ENCODE measurements at regions not wholly inside any gene's neighbourhood (a gene's known extent, or its start where the extent isn't known, plus 50 kb on each side); places are given as distances from the start of the nearest gene placed in this dataset.

DNA sequence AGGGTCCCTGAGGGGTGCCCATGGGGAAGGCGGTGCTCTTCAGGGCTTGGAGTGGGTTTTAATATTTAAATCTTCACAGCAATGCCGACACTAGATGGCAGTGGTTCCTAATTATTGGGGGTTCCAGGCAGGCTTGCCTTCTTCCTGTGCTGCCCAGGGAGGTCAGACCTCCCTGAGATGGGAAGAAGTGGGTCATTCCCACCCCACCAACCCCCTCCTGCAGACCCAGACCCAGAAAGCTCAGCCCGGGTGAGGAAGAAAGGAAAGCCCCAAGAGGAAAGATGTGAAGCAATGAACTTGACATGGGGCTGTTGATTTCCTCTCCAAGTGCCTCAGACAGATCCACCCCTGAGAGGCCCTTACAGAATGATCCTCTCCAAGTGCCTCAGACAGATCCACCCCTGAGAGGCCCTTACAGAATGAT, 85.1 kb upstream of the LANCL2 start:
- POLR2A ChIA-PET, result interaction anchor here (0.6 kb wide), 1 partner anchor 313 kb away, joined by 4 read pairs; no protein-coding TSS in a partner anchor
- CTCF ChIA-PET, result interaction anchor here (0.6 to 9.9 kb wide), 35 partner anchors 9 to 744 kb away, joined by 3 to 136 read pairs (median 4); no protein-coding TSS in a partner anchor
- TF ChIP-seq SMC3 (IDR thresholded peaks at IDR 0.05) (peak; percentile 69), CTCF (IDR thresholded peaks at IDR 0.05) (peak; percentile 78), ESRRA (IDR thresholded peaks at IDR 0.05; ENCODE audit: borderline replicate concordance, low read length) (no peak), RFX5 (IDR thresholded peaks at IDR 0.05) (no peak), RAD21 (conservative IDR thresholded peaks at IDR 0.05 in 1 of 2, IDR thresholded peaks at IDR 0.05 in 1 of 2) (peak; percentile 88 to 92)
- H3K4me2 ChIP-seq, result no peak overlapping the region
- H3K9me3 ChIP-seq, result no peaks in the 10 kb centered on the region
- peak; percentile 67 to 73 for DNase-seq (ENCODE audit: low read depth in 1 of 2, low spot score in 1 of 2)
- H3K27ac ChIP-seq, result no peak overlapping the region
- WGBS (ENCODE audit: missing lambda C conversion rate), result 4% methylated on average over 2 of the region's 3 CpGs
- no peaks in the 10 kb centered on the region for H3K4me1 ChIP-seq
- no peak for FAIRE-seq
- no peak overlapping the region for H3K4me3 ChIP-seq
- ATAC-seq, result peak; percentile 90 to 97

- CTCF ChIA-PET, result interaction anchor here (0.6 kb wide), 1 partner anchor 128 kb away, joined by 3 read pairs; no protein-coding TSS in a partner anchor
- no peaks in the 10 kb centered on the region for H3K4me1 ChIP-seq
Measured at GRCh38 chr7:55285665-55286064, 79.5 kb upstream of the LANCL2 start.

GRCh38 chr7:55286666-55287065, 78.5 kb upstream of the LANCL2 start:
- CTCF ChIA-PET, result interaction anchor here (0.7 to 2.7 kb wide), 2 partner anchors 122 to 129 kb away, joined by 4 to 10 read pairs; no protein-coding TSS in a partner anchor
- H3K4me2 ChIP-seq, result no peak overlapping the region
- no peak overlapping the region for H3K27ac ChIP-seq
- WGBS (ENCODE audit: missing lambda C conversion rate), result 13% methylated on average over 3 of the region's 3 CpGs
- FAIRE-seq (no peak), ATAC-seq (no peak), DNase-seq (ENCODE audit: low read depth in 1 of 2, low spot score in 1 of 2) (no peak)
- TF ChIP-seq ATOH8 (CRISPR knock-in tag; IDR thresholded peaks at IDR 0.05; ENCODE audit: low read depth) (no peak), GATA3 (IDR thresholded peaks at IDR 0.05; ENCODE audit: borderline replicate concordance) (no peak), FOSB (CRISPR knock-in tag; IDR thresholded peaks at IDR 0.05) (no peak), KDM1A (IDR thresholded peaks at IDR 0.05; ENCODE audit: low read depth) (no peak), BCL3 (IDR thresholded peaks at IDR 0.05) (no peak), CTCF (IDR thresholded peaks at IDR 0.05) (no peak), CBX8 (IDR thresholded peaks at IDR 0.05) (no peak), CEBPB (IDR thresholded peaks at IDR 0.05) (no peak), CHD2 (IDR thresholded peaks at IDR 0.05; ENCODE audit: low read length, partially characterized antibody) (no peak)
- no peak overlapping the region for H3K4me3 ChIP-seq
- no peaks in the 10 kb centered on the region for H3K9me3 ChIP-seq
- POLR2A ChIA-PET, result no interaction called here
- no peaks in the 10 kb centered on the region for H3K4me1 ChIP-seq

More at GRCh38 chr7:55285665-55286064, 79.5 kb upstream of the LANCL2 start:
- FAIRE-seq (no peak), DNase-seq (ENCODE audit: low read depth in 1 of 2, low spot score in 1 of 2) (no peak), ATAC-seq (no peak)
- Histone ChIP-seq H3K4me3 (no peak overlapping the region), H3K9me3 (no peaks in the 10 kb centered on the region), H3K4me2 (no peak overlapping the region), H3K27ac (no peak overlapping the region)
- POLR2A ChIA-PET, result no interaction called here
- TF ChIP-seq ZSCAN20 (CRISPR knock-in tag; IDR thresholded peaks at IDR 0.05) (no peak), CTCF (IDR thresholded peaks at IDR 0.05) (no peak)
- 92% methylated on average over 2 of the region's 2 CpGs for WGBS (ENCODE audit: missing lambda C conversion rate)
